ENCODE measurements at regions not wholly inside any gene's neighbourhood (a gene's known extent, or its start where the extent isn't known, plus 50 kb on each side); places are given as distances from the start of the nearest gene placed in this dataset.

GRCh38 chr3:94179059-94179458, 116.2 kb downstream of the NSUN3 start:
- no peak overlapping the region for H3K4me3 Mint-ChIP-seq
- no peak overlapping the region for H3K27ac Mint-ChIP-seq
- no peaks in the 10 kb centered on the region for H3K27me3 Mint-ChIP-seq
- intact Hi-C loops (cut with micrococcal nuclease): no loop called here
- no peak for DNase-seq
- H3K36me3 Mint-ChIP-seq (ENCODE audit: low read depth): no peaks in the 10 kb centered on the region
- no peaks in the 10 kb centered on the region for H3K4me1 Mint-ChIP-seq
- H3K9me3 Mint-ChIP-seq: no peaks in the 10 kb centered on the region

GRCh38 chr3:94183551-94183950, 120.7 kb downstream of the NSUN3 start:
- no peak for DNase-seq
- intact Hi-C loops (cut with micrococcal nuclease): no loop called here
- Mint-ChIP-seq H3K27me3 (no peaks in the 10 kb centered on the region), H3K36me3 (ENCODE audit: low read depth) (no peaks in the 10 kb centered on the region), H3K9me3 (no peaks in the 10 kb centered on the region), H3K4me3 (no peak overlapping the region), H3K27ac (no peak overlapping the region), H3K4me1 (no peaks in the 10 kb centered on the region)

GRCh38 chr3:94184781-94185180, 121.9 kb downstream of the NSUN3 start:
- Mint-ChIP-seq H3K36me3 (ENCODE audit: low read depth) (no peaks in the 10 kb centered on the region), H3K27me3 (no peaks in the 10 kb centered on the region), H3K9me3 (no peaks in the 10 kb centered on the region), H3K4me1 (no peaks in the 10 kb centered on the region), H3K4me3 (no peak overlapping the region), H3K27ac (no peak overlapping the region)
- intact Hi-C loops (cut with micrococcal nuclease): no loop called here
- no peak for DNase-seq

GRCh38 chr3:94185753-94186152, 122.9 kb downstream of the NSUN3 start:
- Mint-ChIP-seq H3K9me3 (no peaks in the 10 kb centered on the region), H3K27me3 (no peaks in the 10 kb centered on the region), H3K27ac (no peak overlapping the region), H3K36me3 (ENCODE audit: low read depth) (no peaks in the 10 kb centered on the region), H3K4me3 (no peak overlapping the region), H3K4me1 (no peaks in the 10 kb centered on the region)
- DNase-seq: no peak
- intact Hi-C loops (cut with micrococcal nuclease): no loop called here

GRCh38 chr3:94187697-94188096, 124.8 kb downstream of the NSUN3 start:
- Mint-ChIP-seq H3K27ac (no peak overlapping the region), H3K4me3 (no peak overlapping the region), H3K36me3 (ENCODE audit: low read depth) (no peaks in the 10 kb centered on the region), H3K4me1 (no peaks in the 10 kb centered on the region), H3K9me3 (no peaks in the 10 kb centered on the region), H3K27me3 (no peaks in the 10 kb centered on the region)
- intact Hi-C loops (cut with micrococcal nuclease): no loop called here
- DNase-seq: no peak

- no peak for DNase-seq
- Mint-ChIP-seq H3K4me1 (no peaks in the 10 kb centered on the region), H3K27me3 (no peaks in the 10 kb centered on the region), H3K27ac (no peak overlapping the region), H3K4me3 (no peak overlapping the region), H3K36me3 (ENCODE audit: low read depth) (no peaks in the 10 kb centered on the region), H3K9me3 (peaks cover 8% of the 10 kb centered on the region)
- intact Hi-C loops (cut with micrococcal nuclease): no loop called here
Observed at GRCh38 chr3:94195381-94195780, 132.5 kb downstream of the NSUN3 start.

- no peaks in the 10 kb centered on the region for H3K36me3 Mint-ChIP-seq (ENCODE audit: low read depth)
- no peaks in the 10 kb centered on the region for H3K9me3 Mint-ChIP-seq
- H3K4me1 Mint-ChIP-seq: no peaks in the 10 kb centered on the region
- intact Hi-C loops (cut with micrococcal nuclease): no loop called here
- no peak overlapping the region for H3K4me3 Mint-ChIP-seq
- DNase-seq: no peak
- no peak overlapping the region for H3K27ac Mint-ChIP-seq
- H3K27me3 Mint-ChIP-seq: no peaks in the 10 kb centered on the region
Observed at GRCh38 chr3:94206291-94206690, 143.4 kb downstream of the NSUN3 start.

- H3K4me3 Mint-ChIP-seq: no peak overlapping the region
- intact Hi-C loops (cut with micrococcal nuclease): no loop called here
- no peak overlapping the region for H3K27ac Mint-ChIP-seq
- no peaks in the 10 kb centered on the region for H3K9me3 Mint-ChIP-seq
- DNase-seq: no peak
- no peaks in the 10 kb centered on the region for H3K27me3 Mint-ChIP-seq
- H3K4me1 Mint-ChIP-seq: no peaks in the 10 kb centered on the region
- no peaks in the 10 kb centered on the region for H3K36me3 Mint-ChIP-seq (ENCODE audit: low read depth)
Observed at GRCh38 chr3:94210256-94210655, 147.4 kb downstream of the NSUN3 start.

GRCh38 chr3:94217406-94217805, 154.5 kb downstream of the NSUN3 start:
- no peaks in the 10 kb centered on the region for H3K9me3 Mint-ChIP-seq
- H3K4me1 Mint-ChIP-seq: no peaks in the 10 kb centered on the region
- no peaks in the 10 kb centered on the region for H3K36me3 Mint-ChIP-seq (ENCODE audit: low read depth)
- intact Hi-C loops (cut with micrococcal nuclease): no loop called here
- H3K4me3 Mint-ChIP-seq: no peak overlapping the region
- no peaks in the 10 kb centered on the region for H3K27me3 Mint-ChIP-seq
- DNase-seq: no peak
- no peak overlapping the region for H3K27ac Mint-ChIP-seq

GRCh38 chr3:94220426-94220825, 157.6 kb downstream of the NSUN3 start:
- no peaks in the 10 kb centered on the region for H3K36me3 Mint-ChIP-seq (ENCODE audit: low read depth)
- peaks cover 5% of the 10 kb centered on the region for H3K9me3 Mint-ChIP-seq
- H3K27me3 Mint-ChIP-seq: no peaks in the 10 kb centered on the region
- DNase-seq: no peak
- intact Hi-C loops (cut with micrococcal nuclease): no loop called here
- no peaks in the 10 kb centered on the region for H3K4me1 Mint-ChIP-seq
- H3K4me3 Mint-ChIP-seq: no peak overlapping the region
- H3K27ac Mint-ChIP-seq: no peak overlapping the region

- Mint-ChIP-seq H3K9me3 (peaks cover 5% of the 10 kb centered on the region), H3K4me1 (no peaks in the 10 kb centered on the region), H3K36me3 (ENCODE audit: low read depth) (no peaks in the 10 kb centered on the region), H3K4me3 (no peak overlapping the region), H3K27ac (no peak overlapping the region), H3K27me3 (no peaks in the 10 kb centered on the region)
- no peak for DNase-seq
- intact Hi-C loops (cut with micrococcal nuclease): no loop called here
Observed at GRCh38 chr3:94221829-94222228, 159.0 kb downstream of the NSUN3 start.

GRCh38 chr3:94225148-94225865, 162.4 kb downstream of the NSUN3 start:
- H3K27me3 Mint-ChIP-seq: no peaks in the 10 kb centered on the region
- H3K4me3 Mint-ChIP-seq: no peak overlapping the region
- H3K36me3 Mint-ChIP-seq (ENCODE audit: low read depth): no peaks in the 10 kb centered on the region
- DNase-seq: no peak
- H3K4me1 Mint-ChIP-seq: no peaks in the 10 kb centered on the region
- peaks cover 5% of the 10 kb centered on the region for H3K9me3 Mint-ChIP-seq
- no peak overlapping the region for H3K27ac Mint-ChIP-seq
- intact Hi-C loops (cut with micrococcal nuclease): no loop called here

- no peak for DNase-seq
- no peaks in the 10 kb centered on the region for H3K4me1 Mint-ChIP-seq
- no peak overlapping the region for H3K4me3 Mint-ChIP-seq
- intact Hi-C loops (cut with micrococcal nuclease): no loop called here
- H3K9me3 Mint-ChIP-seq: peaks cover 5% of the 10 kb centered on the region
- no peak overlapping the region for H3K27ac Mint-ChIP-seq
- no peaks in the 10 kb centered on the region for H3K36me3 Mint-ChIP-seq (ENCODE audit: low read depth)
- no peaks in the 10 kb centered on the region for H3K27me3 Mint-ChIP-seq
Observed at GRCh38 chr3:94226078-94226477, 163.2 kb downstream of the NSUN3 start.

- no peak overlapping the region for H3K4me3 Mint-ChIP-seq
Observed at GRCh38 chr3:94232921-94233320, 170.1 kb downstream of the NSUN3 start.

GRCh38 chr3:94234177-94234788, 171.4 kb downstream of the NSUN3 start:
- no peak overlapping the region for H3K27ac Mint-ChIP-seq
- H3K4me3 Mint-ChIP-seq: no peak overlapping the region
- H3K36me3 Mint-ChIP-seq (ENCODE audit: low read depth): no peaks in the 10 kb centered on the region
- H3K4me1 Mint-ChIP-seq: no peaks in the 10 kb centered on the region
- no peaks in the 10 kb centered on the region for H3K9me3 Mint-ChIP-seq
- no peaks in the 10 kb centered on the region for H3K27me3 Mint-ChIP-seq
- peak; percentile 61 for DNase-seq
- intact Hi-C loops (cut with micrococcal nuclease): no loop called here

More at GRCh38 chr3:94232921-94233320, 170.1 kb downstream of the NSUN3 start:
- H3K27me3 Mint-ChIP-seq: no peaks in the 10 kb centered on the region
- H3K27ac Mint-ChIP-seq: no peak overlapping the region
- no peaks in the 10 kb centered on the region for H3K9me3 Mint-ChIP-seq
- H3K4me1 Mint-ChIP-seq: no peaks in the 10 kb centered on the region
- no peaks in the 10 kb centered on the region for H3K36me3 Mint-ChIP-seq (ENCODE audit: low read depth)
- intact Hi-C loops (cut with micrococcal nuclease): no loop called here
- DNase-seq: no peak
